Endothelial cell of umbilical vein (primary cell): ENCODE measurements at regions not wholly inside any gene's neighbourhood (a gene's known extent, or its start where the extent isn't known, plus 50 kb on each side); places are given as distances from the start of the nearest gene placed in this dataset.

Experiments used
- BruUV-seq: library from RNA; stranded (reverse); fragments of 400-500 nt; replicated peaks from 2 replicates; lab custom pipeline; 2021; lab: Mats Ljungman, UMichigan
- CTCF ChIA-PET: fragments of 300-600, 350-600 bp; sonication (Branson Sonifier 250); formaldehyde crosslinking; loops from one replicate; lab custom pipeline; 2021; ENCODE audit warnings: antibody characterized with exemption, inconsistent platforms; lab: Charles Lee
- POLR2A ChIA-PET: fragments of 300-600, 350-600 bp; sonication (Branson Sonifier 250); formaldehyde crosslinking; loops from one replicate; lab custom pipeline; 2021; ENCODE audit warnings: antibody characterized with exemption, inconsistent platforms; lab: Charles Lee
- DNase-seq: peaks from one replicate; pipeline ENCODE4 v3.0.0-alpha.2; 2011; ENCODE audit warnings: low read depth, low spot score
- FAIRE-seq: peaks from 2 replicates; lab custom pipeline; 2011; peaks lifted over from hg19 to GRCh38; lab: Jason Lieb, UNC
- H2AFZ ChIP-seq: 2 replicates; pipeline ENCODE4 v1.6.0; 2012; ENCODE audit warnings: low read depth, low read length, control low read depth, inconsistent platforms
- H3K27ac ChIP-seq: 2 replicates; pipeline ENCODE4 v1.5.1; 2011; ENCODE audit warnings: low read depth, mild to moderate bottlenecking, control low read depth, low read length, moderate library complexity; ENCODE audit not compliant: insufficient read depth
- H3K27me3 ChIP-seq, 2 experiments: 2 replicates each; pipeline versions ENCODE4 v1.6.0 to v1.6.1; 2011; ENCODE audit warnings: low read length in 2 of 2, mixed read lengths in 1 of 2; ENCODE audit not compliant: control insufficient read depth in 2 of 2, insufficient read depth in 2 of 2
- H3K36me3 ChIP-seq, 2 experiments: 2 replicates in 1 of 2; 3 replicates in 1 of 2; pipeline ENCODE4 v1.5.1; 2011; ENCODE audit warnings: low read length in 2 of 2, mild to moderate bottlenecking in 1 of 2, moderate library complexity in 1 of 2; ENCODE audit not compliant: control insufficient read depth in 2 of 2, insufficient read depth in 2 of 2; ENCODE audit errors: extremely low read depth in 1 of 2
- H3K4me1 ChIP-seq: 3 replicates; pipeline ENCODE4 v1.5.1; 2011; ENCODE audit warnings: mild to moderate bottlenecking, low read length; ENCODE audit not compliant: control insufficient read depth, insufficient read depth; ENCODE audit errors: extremely low read depth
- H3K4me2 ChIP-seq: 2 replicates; pipeline ENCODE4 v1.6.1; 2011; ENCODE audit warnings: low read length, control low read depth, mixed read lengths; ENCODE audit not compliant: insufficient read depth
- H3K4me3 ChIP-seq, 3 experiments: fragments of 200-600 bp in 1 of 3; sonication (generic), shearing (Covaris generic) in 1 of 3; replicated peaks in 1 of 3; 2 replicates each; pipeline ENCODE4 v1.5.1; 2011 to 2016; ENCODE audit warnings: control low read depth in 3 of 3, low read length in 3 of 3, mild to moderate bottlenecking in 2 of 3, inconsistent platforms in 1 of 3, low read depth in 1 of 3, moderate library complexity in 1 of 3; ENCODE audit not compliant: insufficient read depth in 1 of 3
- H3K79me2 ChIP-seq: 2 replicates; pipeline ENCODE4 v1.6.0; 2012; ENCODE audit warnings: low read length, inconsistent platforms; ENCODE audit not compliant: control insufficient read depth, insufficient read depth
- H3K9ac ChIP-seq: replicated peaks from 2 replicates; pipeline ENCODE3; 2011; ENCODE audit warnings: low read length, control low read depth; ENCODE audit not compliant: insufficient read depth; ENCODE audit errors: extremely low read depth
- H3K9me1 ChIP-seq: replicated peaks from 3 replicates; pipeline ENCODE4 v1.6.0; 2011; ENCODE audit warnings: mild to moderate bottlenecking, low read length; ENCODE audit not compliant: control insufficient read depth, insufficient read depth; ENCODE audit errors: extremely low read depth
- H3K9me3 ChIP-seq: replicated peaks from 2 replicates; pipeline ENCODE4 v1.5.1; 2012; ENCODE audit warnings: low read length, inconsistent platforms; ENCODE audit not compliant: control insufficient read depth, insufficient read depth
- H4K20me1 ChIP-seq: replicated peaks from 2 replicates; pipeline ENCODE3; 2011; ENCODE audit warnings: mild to moderate bottlenecking, low read length; ENCODE audit not compliant: control insufficient read depth, insufficient read depth; ENCODE audit errors: extremely low read depth
- EZH2 ChIP-seq: IDR thresholded peaks from 2 replicates; pipeline ENCODE4 v1.6.1; 2012; ENCODE audit warnings: borderline replicate concordance, low read depth, mild to moderate bottlenecking, moderate library complexity, low read length, inconsistent platforms; ENCODE audit not compliant: severe bottlenecking
- FOS ChIP-seq: IDR thresholded peaks from 2 replicates; pipeline ENCODE4 v1.6.1; 2011; ENCODE audit warnings: mild to moderate bottlenecking, low read length, moderate library complexity, borderline replicate concordance; ENCODE audit not compliant: insufficient read depth
- GATA2 ChIP-seq: IDR thresholded peaks from 2 replicates; pipeline ENCODE4 v1.7.0; 2011; ENCODE audit warnings: low read depth, mild to moderate bottlenecking, moderate library complexity, mixed read lengths, low read length; ENCODE audit not compliant: insufficient read length, insufficient read depth
- JUN ChIP-seq: IDR thresholded peaks from 2 replicates; pipeline ENCODE4 v1.6.1; 2011; ENCODE audit warnings: borderline replicate concordance, low read depth; ENCODE audit not compliant: insufficient read length, insufficient read depth
- MYC ChIP-seq: IDR thresholded peaks from one replicate; pipeline ENCODE4 v1.6.1; 2011; ENCODE audit warnings: mild to moderate bottlenecking, low read depth, low read length
- POLR2A ChIP-seq: IDR thresholded peaks from 2 replicates; pipeline ENCODE4 v1.6.1; 2012; ENCODE audit warnings: low read depth, mild to moderate bottlenecking, control low read depth, low read length
- POLR2AphosphoS5 ChIP-seq: IDR thresholded peaks from 2 replicates; pipeline ENCODE4 v1.6.1; 2012; ENCODE audit warnings: low read depth, mild to moderate bottlenecking, control low read depth, low read length, moderate library complexity; ENCODE audit not compliant: insufficient read depth
- dilution Hi-C: fragments of 300-500 bp; cut with MboI; formaldehyde crosslinking; loops from one replicate; pipeline ENCODE4 v1.15.0; 2019; ENCODE audit warnings: low sequenced_read_pairs; ENCODE audit not compliant: extremely low pct_ligation_motif_present
- intact Hi-C: fragments of 100-400 bp; cut with micrococcal nuclease; formaldehyde crosslinking; loops from one replicate; pipeline ENCODE4 v1.10.0; 2022
- TF ChIP-seq, protein P1 (sequence below): IDR thresholded peaks from 2 replicates; pipeline ENCODE4 v1.6.1; 2011; ENCODE audit not compliant: insufficient read depth, insufficient read length
- TF ChIP-seq, protein P2 (sequence below), 2 donors: IDR thresholded peaks; 1 replicate in 1 of 2; 2 replicates in 1 of 2; pipeline ENCODE4 v1.5.1; 2011; ENCODE audit warnings: low read length in 2 of 2, mild to moderate bottlenecking in 2 of 2, moderate library complexity in 2 of 2, control low read depth in 1 of 2, inconsistent platforms in 1 of 2, low read depth in 1 of 2; ENCODE audit not compliant: insufficient read depth in 1 of 2; ENCODE audit errors: extremely low read depth in 1 of 2

DNA sequence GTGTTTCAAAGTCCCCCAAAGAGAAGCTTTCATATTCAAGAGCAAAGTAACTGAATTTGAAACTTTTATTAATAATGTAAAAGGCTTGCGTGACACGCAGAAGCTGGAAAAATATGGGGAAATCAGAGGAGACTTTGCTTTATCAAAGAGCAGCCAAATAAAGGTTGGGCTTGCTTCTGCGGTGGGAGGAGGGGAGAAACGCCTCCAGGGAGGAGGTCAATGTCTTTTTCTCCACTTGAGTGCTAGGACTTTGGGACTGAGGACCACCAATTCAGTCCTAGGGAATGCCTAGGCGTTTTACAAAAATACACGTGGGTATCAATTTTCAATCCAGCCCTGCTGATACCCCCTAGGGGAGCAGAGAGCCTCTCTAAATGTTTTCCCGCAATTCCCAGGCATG lies 60.9 kb upstream of the FZD10 start:
- H3K79me2 ChIP-seq = no peaks in the 10 kb centered on the region
- no peak overlapping the region for H2AFZ ChIP-seq
- peaks cover 6% of the 10 kb centered on the region for H3K9me3 ChIP-seq
- no peaks in the 10 kb centered on the region for H3K4me1 ChIP-seq
- no TSS peak for BruUV-seq
- ChIA-PET POLR2A (no interaction called here), CTCF (no interaction called here)
- dilution Hi-C loops (no loop called here), intact Hi-C loops (no loop called here)
- H4K20me1 ChIP-seq = no peaks in the 10 kb centered on the region
- no peak overlapping the region for H3K4me2 ChIP-seq
- DNase-seq = no peak
- H3K9ac ChIP-seq = no peak overlapping the region
- FAIRE-seq = no peak
- TF ChIP-seq POLR2AphosphoS5 = no peak
- no peak for TF ChIP-seq GATA2
- TF ChIP-seq, protein P1, sequence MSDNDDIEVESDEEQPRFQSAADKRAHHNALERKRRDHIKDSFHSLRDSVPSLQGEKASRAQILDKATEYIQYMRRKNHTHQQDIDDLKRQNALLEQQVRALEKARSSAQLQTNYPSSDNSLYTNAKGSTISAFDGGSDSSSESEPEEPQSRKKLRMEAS = no peak
- no peak for TF ChIP-seq MYC
- TF ChIP-seq EZH2 = no peak
- TF ChIP-seq, protein P2, sequence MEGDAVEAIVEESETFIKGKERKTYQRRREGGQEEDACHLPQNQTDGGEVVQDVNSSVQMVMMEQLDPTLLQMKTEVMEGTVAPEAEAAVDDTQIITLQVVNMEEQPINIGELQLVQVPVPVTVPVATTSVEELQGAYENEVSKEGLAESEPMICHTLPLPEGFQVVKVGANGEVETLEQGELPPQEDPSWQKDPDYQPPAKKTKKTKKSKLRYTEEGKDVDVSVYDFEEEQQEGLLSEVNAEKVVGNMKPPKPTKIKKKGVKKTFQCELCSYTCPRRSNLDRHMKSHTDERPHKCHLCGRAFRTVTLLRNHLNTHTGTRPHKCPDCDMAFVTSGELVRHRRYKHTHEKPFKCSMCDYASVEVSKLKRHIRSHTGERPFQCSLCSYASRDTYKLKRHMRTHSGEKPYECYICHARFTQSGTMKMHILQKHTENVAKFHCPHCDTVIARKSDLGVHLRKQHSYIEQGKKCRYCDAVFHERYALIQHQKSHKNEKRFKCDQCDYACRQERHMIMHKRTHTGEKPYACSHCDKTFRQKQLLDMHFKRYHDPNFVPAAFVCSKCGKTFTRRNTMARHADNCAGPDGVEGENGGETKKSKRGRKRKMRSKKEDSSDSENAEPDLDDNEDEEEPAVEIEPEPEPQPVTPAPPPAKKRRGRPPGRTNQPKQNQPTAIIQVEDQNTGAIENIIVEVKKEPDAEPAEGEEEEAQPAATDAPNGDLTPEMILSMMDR (IDR thresholded peaks at IDR 0.05; ENCODE audit: extremely low read depth in 1 of 2, insufficient read depth in 1 of 2, low read depth in 1 of 2, low read length in 2 of 2) = no peak
- TF ChIP-seq POLR2A = no peak
- no peaks in the 10 kb centered on the region for H3K9me1 ChIP-seq
- no peak overlapping the region for H3K27ac ChIP-seq
- no peaks in the 10 kb centered on the region for H3K27me3 ChIP-seq
- no peak overlapping the region for H3K4me3 ChIP-seq
- no peaks in the 10 kb centered on the region for H3K36me3 ChIP-seq

DNA sequence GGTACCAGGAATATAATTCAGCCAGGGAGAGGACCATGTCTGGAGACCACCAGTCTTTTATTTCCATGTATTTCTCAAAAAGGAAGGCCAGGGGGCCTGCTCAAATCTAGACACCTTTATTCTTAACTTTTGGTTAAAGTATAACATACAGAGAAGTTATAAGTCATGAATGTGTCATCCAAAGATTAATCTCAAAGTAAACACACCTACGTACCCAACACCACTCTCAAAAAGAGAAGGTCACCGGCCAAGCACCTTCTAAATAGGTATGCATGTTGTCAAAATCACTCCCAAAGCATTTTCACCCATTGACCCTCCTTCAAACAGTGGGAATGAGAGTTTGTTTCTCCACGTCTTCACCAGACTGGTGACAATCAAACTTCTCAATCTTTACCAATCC lies 60.0 kb upstream of the FZD10 start:
- intact Hi-C loops (no loop called here), dilution Hi-C loops (no loop called here)
- TF ChIP-seq MYC (no peak), EZH2 (no peak), FOS (no peak), JUN (no peak), POLR2A (no peak), GATA2 (no peak), POLR2AphosphoS5 (no peak)
- TF ChIP-seq, protein P2 (IDR thresholded peaks at IDR 0.05; ENCODE audit: extremely low read depth in 1 of 2, insufficient read depth in 1 of 2, low read depth in 1 of 2, low read length in 2 of 2) = no peak
- TF ChIP-seq, protein P1 = no peak
- H2AFZ ChIP-seq = no peak overlapping the region
- ChIA-PET POLR2A (no interaction called here), CTCF (no interaction called here)
- FAIRE-seq (no peak), DNase-seq (no peak)
- H3K9me3 ChIP-seq = peaks cover 6% of the 10 kb centered on the region
- no peak overlapping the region for H3K4me2 ChIP-seq
- no TSS peak for BruUV-seq
- no peaks in the 10 kb centered on the region for H4K20me1 ChIP-seq
- H3K27me3 ChIP-seq = no peaks in the 10 kb centered on the region
- H3K36me3 ChIP-seq = no peaks in the 10 kb centered on the region
- no peaks in the 10 kb centered on the region for H3K79me2 ChIP-seq
- H3K4me3 ChIP-seq = no peak overlapping the region
- no peaks in the 10 kb centered on the region for H3K9me1 ChIP-seq
- H3K4me1 ChIP-seq = no peaks in the 10 kb centered on the region
- no peak overlapping the region for H3K27ac ChIP-seq
- no peak overlapping the region for H3K9ac ChIP-seq
